Hepatocyte (in vitro differentiated cells): ENCODE measurements at regions not wholly inside any gene's neighbourhood (a gene's known extent, or its start where the extent isn't known, plus 50 kb on each side); places are given as distances from the start of the nearest gene placed in this dataset.

ENCODE experiments used
- DNase-seq: peaks from one replicate; pipeline ENCODE4 v3.0.0-alpha.2; 2016; ENCODE audit warnings: low spot score
- H2AFZ ChIP-seq: fragments of 200-600 bp; sonication (generic); 2 replicates; pipeline ENCODE4 v1.6.0; 2016; ENCODE audit warnings: antibody characterized with exemption, mild to moderate bottlenecking
- H3K27ac ChIP-seq: fragments of 200-600 bp; sonication (generic); 2 replicates; pipeline ENCODE4 v1.5.1; 2016; ENCODE audit warnings: mild to moderate bottlenecking
- H3K27me3 ChIP-seq: fragments of 200-600 bp; sonication (generic); 2 replicates; pipeline ENCODE4 v1.6.1; 2016
- H3K36me3 ChIP-seq: fragments of 200-600 bp; sonication (generic); replicated peaks from 2 replicates; pipeline ENCODE4 v1.5.1; 2016; ENCODE audit warnings: low read depth; ENCODE audit not compliant: insufficient read depth
- H3K4me1 ChIP-seq: fragments of 200-600 bp; sonication (generic); 2 replicates; pipeline ENCODE4 v1.5.1; 2016; ENCODE audit warnings: mild to moderate bottlenecking, moderate library complexity; ENCODE audit not compliant: insufficient read depth
- H3K4me2 ChIP-seq: fragments of 200-600 bp; sonication (generic); 2 replicates; pipeline ENCODE4 v1.6.0; 2016
- H3K4me3 ChIP-seq: fragments of 200-600 bp; sonication (generic); 2 replicates; pipeline ENCODE4 v1.5.1; 2016; ENCODE audit warnings: mild to moderate bottlenecking
- H3K79me2 ChIP-seq: fragments of 200-600 bp; sonication (generic); 2 replicates; pipeline ENCODE4 v1.6.0; 2017; ENCODE audit warnings: mild to moderate bottlenecking
- H3K9me2 ChIP-seq: fragments of 200-600 bp; sonication (generic); replicated peaks from 2 replicates; pipeline ENCODE4 v1.6.0; 2017; ENCODE audit warnings: mild to moderate bottlenecking; ENCODE audit not compliant: insufficient read depth
- H3K9me3 ChIP-seq: fragments of 200-600 bp; sonication (generic); 2 replicates; pipeline ENCODE4 v1.5.1; 2016; ENCODE audit warnings: low read depth, mild to moderate bottlenecking
- H4K20me1 ChIP-seq: fragments of 200-600 bp; sonication (generic); 2 replicates; pipeline ENCODE4 v1.6.0; 2016; ENCODE audit warnings: mild to moderate bottlenecking; ENCODE audit not compliant: insufficient read depth, poor library complexity, severe bottlenecking
- EZH2 ChIP-seq: fragments of 200-600 bp; sonication (generic); IDR thresholded peaks from 2 replicates; pipeline ENCODE4 v1.6.1; 2016; ENCODE audit warnings: antibody characterized with exemption, mild to moderate bottlenecking, borderline replicate concordance
- EZH2phosphoT487 ChIP-seq: fragments of 200-600 bp; sonication (generic); IDR thresholded peaks from one replicate; pipeline ENCODE4 v1.6.1; 2018; ENCODE audit warnings: antibody characterized with exemption, mild to moderate bottlenecking, low read depth, moderate library complexity; ENCODE audit not compliant: unreplicated experiment, severe bottlenecking
- WGBS: methylation state at CpG from one replicate; pipeline ENCODE4 v1.1.6; 2016; ENCODE audit warnings: low lambda C conversion rate; ENCODE audit errors: missing lambda C conversion rate; 5-methylcytosine and 5-hydroxymethylcytosine counted together
- TF ChIP-seq, protein P1 (sequence below): fragments of 200-600 bp; sonication (generic); IDR thresholded peaks from 2 replicates; pipeline ENCODE4 v1.5.1; 2016; ENCODE audit warnings: antibody characterized with exemption, mild to moderate bottlenecking; ENCODE audit not compliant: poor library complexity

- H3K4me3 ChIP-seq = no peak overlapping the region
- no peak overlapping the region for H3K4me2 ChIP-seq
- TF ChIP-seq EZH2phosphoT487 (no peak), EZH2 (no peak)
- TF ChIP-seq, protein P1, sequence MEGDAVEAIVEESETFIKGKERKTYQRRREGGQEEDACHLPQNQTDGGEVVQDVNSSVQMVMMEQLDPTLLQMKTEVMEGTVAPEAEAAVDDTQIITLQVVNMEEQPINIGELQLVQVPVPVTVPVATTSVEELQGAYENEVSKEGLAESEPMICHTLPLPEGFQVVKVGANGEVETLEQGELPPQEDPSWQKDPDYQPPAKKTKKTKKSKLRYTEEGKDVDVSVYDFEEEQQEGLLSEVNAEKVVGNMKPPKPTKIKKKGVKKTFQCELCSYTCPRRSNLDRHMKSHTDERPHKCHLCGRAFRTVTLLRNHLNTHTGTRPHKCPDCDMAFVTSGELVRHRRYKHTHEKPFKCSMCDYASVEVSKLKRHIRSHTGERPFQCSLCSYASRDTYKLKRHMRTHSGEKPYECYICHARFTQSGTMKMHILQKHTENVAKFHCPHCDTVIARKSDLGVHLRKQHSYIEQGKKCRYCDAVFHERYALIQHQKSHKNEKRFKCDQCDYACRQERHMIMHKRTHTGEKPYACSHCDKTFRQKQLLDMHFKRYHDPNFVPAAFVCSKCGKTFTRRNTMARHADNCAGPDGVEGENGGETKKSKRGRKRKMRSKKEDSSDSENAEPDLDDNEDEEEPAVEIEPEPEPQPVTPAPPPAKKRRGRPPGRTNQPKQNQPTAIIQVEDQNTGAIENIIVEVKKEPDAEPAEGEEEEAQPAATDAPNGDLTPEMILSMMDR = no peak
- 91% methylated on average over 3 of the region's 3 CpGs for WGBS
- H4K20me1 ChIP-seq = no peaks in the 10 kb centered on the region
- no peak for DNase-seq
- H3K9me2 ChIP-seq = no peaks in the 10 kb centered on the region
- H3K36me3 ChIP-seq = no peaks in the 10 kb centered on the region
- H3K9me3 ChIP-seq = no peaks in the 10 kb centered on the region
- H3K27me3 ChIP-seq = no peaks in the 10 kb centered on the region
- H3K27ac ChIP-seq = no peak overlapping the region
- H3K4me1 ChIP-seq = peaks cover 6% of the 10 kb centered on the region
- no peaks in the 10 kb centered on the region for H3K79me2 ChIP-seq
- H2AFZ ChIP-seq = no peak overlapping the region
Measured at GRCh38 chr2:105626966-105627340, 117.8 kb upstream of the NCK2 start.

GRCh38 chr2:105626212-105626965, 118.3 kb upstream of the NCK2 start:
- WGBS = 76% methylated on average over 7 of the region's 7 CpGs
- TF ChIP-seq, protein P1 = no peak
- TF ChIP-seq EZH2phosphoT487 (no peak), EZH2 (no peak)
- H3K4me2 ChIP-seq = no peak overlapping the region
- peaks cover 6% of the 10 kb centered on the region for H3K4me1 ChIP-seq
- H3K79me2 ChIP-seq = no peaks in the 10 kb centered on the region
- H3K27ac ChIP-seq = no peak overlapping the region
- H3K36me3 ChIP-seq = no peaks in the 10 kb centered on the region
- H3K4me3 ChIP-seq = no peak overlapping the region
- no peaks in the 10 kb centered on the region for H3K27me3 ChIP-seq
- DNase-seq = no peak
- no peaks in the 10 kb centered on the region for H4K20me1 ChIP-seq
- no peaks in the 10 kb centered on the region for H3K9me3 ChIP-seq
- H2AFZ ChIP-seq = no peak overlapping the region
- no peaks in the 10 kb centered on the region for H3K9me2 ChIP-seq

DNA sequence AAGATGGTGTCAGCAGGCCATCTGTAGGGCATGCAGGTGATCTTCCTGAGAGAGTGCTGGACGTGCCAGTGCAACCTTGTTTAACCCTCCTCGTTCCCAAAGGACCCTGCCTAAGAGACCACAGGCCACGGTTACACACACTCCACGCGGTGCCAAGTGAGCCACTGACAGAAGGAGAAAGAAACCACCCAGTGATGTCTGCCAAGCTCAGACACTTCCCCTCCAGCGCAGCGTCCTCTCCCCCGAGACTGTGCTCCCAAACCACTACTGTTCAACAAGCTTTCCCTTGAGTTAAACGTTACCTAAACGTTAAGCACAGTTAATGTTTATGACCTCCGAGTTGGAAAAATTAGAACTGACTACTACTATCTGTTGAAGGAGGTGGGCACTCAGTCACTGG, 119.1 kb upstream of the NCK2 start:
- no peak overlapping the region for H2AFZ ChIP-seq
- TF ChIP-seq EZH2 (no peak), EZH2phosphoT487 (no peak)
- TF ChIP-seq, protein P1 = no peak
- no peaks in the 10 kb centered on the region for H4K20me1 ChIP-seq
- H3K27me3 ChIP-seq = no peaks in the 10 kb centered on the region
- no peaks in the 10 kb centered on the region for H3K9me2 ChIP-seq
- H3K36me3 ChIP-seq = no peaks in the 10 kb centered on the region
- no peaks in the 10 kb centered on the region for H3K79me2 ChIP-seq
- H3K4me1 ChIP-seq = peaks cover 6% of the 10 kb centered on the region
- WGBS = 80% methylated on average over 11 of the region's 11 CpGs
- H3K27ac ChIP-seq = no peak overlapping the region
- H3K4me3 ChIP-seq = no peak overlapping the region
- no peaks in the 10 kb centered on the region for H3K9me3 ChIP-seq
- DNase-seq = no peak
- no peak overlapping the region for H3K4me2 ChIP-seq
